Esophagus muscularis mucosa (tissue), 3 donors: ENCODE measurements at regions not wholly inside any gene's neighbourhood (a gene's known extent, or its start where the extent isn't known, plus 50 kb on each side); places are given as distances from the start of the nearest gene placed in this dataset.

Experiments used
- POLR2A ChIP-seq: fragments of 450-650 bp; IDR thresholded peaks from one replicate; pipeline ENCODE4 v1.6.1; 2017; ENCODE audit warnings: antibody characterized with exemption, moderate library complexity, mild to moderate bottlenecking, low read depth
- TF ChIP-seq, protein P1 (sequence below), 3 experiments: fragments of 200-600 bp in 2 of 3; fragments of 450-650 bp in 1 of 3; sonication (generic) in 2 of 3; IDR thresholded peaks; one replicate each; pipeline ENCODE4 v1.5.1; 2017 to 2019; ENCODE audit warnings: antibody characterized with exemption in 3 of 3, mild to moderate bottlenecking in 2 of 3, moderate library complexity in 1 of 3

DNA sequence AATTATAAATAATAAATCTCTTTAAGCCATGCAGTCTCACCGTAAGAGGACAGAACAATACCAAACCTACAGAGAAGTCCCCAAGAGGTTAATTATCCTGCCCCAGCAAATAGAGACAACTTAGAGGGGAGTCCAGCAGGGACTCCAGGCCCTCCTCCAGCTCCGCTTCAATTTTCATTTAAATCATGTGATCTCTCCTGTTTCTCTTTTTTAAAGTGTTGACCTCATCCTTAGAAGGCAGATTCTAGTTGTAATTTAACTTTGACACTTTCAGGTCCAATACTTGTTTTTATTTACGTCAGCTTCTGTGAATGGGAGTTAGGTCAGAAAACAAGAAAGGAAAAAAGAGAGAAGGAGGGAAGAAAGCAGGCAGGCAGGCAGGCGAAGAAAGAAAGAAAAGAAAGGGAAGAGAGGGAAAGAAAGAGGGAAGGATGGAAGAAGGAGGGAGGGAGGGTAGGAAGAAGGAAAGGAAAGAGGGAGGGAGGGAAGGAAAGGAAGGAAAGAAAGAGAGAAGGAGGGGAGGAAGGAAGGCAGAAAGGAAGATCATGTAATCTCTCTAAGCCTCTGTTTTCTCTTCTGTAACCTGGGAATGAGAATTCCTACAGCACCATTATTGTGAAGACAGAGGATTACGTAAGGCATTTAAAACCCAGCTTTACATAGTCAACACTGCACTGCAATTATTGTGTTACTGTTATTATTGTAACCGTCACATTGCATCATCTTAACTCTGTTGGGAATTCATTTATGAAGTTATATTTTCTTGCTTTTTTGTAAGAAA is 227.7 kb downstream of the SKIDA1 start:
- TF ChIP-seq, protein P1, sequence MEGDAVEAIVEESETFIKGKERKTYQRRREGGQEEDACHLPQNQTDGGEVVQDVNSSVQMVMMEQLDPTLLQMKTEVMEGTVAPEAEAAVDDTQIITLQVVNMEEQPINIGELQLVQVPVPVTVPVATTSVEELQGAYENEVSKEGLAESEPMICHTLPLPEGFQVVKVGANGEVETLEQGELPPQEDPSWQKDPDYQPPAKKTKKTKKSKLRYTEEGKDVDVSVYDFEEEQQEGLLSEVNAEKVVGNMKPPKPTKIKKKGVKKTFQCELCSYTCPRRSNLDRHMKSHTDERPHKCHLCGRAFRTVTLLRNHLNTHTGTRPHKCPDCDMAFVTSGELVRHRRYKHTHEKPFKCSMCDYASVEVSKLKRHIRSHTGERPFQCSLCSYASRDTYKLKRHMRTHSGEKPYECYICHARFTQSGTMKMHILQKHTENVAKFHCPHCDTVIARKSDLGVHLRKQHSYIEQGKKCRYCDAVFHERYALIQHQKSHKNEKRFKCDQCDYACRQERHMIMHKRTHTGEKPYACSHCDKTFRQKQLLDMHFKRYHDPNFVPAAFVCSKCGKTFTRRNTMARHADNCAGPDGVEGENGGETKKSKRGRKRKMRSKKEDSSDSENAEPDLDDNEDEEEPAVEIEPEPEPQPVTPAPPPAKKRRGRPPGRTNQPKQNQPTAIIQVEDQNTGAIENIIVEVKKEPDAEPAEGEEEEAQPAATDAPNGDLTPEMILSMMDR (IDR thresholded peaks at IDR 0.05): no peak
- TF ChIP-seq POLR2A: no peak
